CD4-positive, alpha-beta T cell treated with Interleukin-10 for 1 hour (primary cell): ENCODE measurements at regions not wholly inside any gene's neighbourhood (a gene's known extent, or its start where the extent isn't known, plus 50 kb on each side); places are given as distances from the start of the nearest gene placed in this dataset.

ENCODE experiments used
- DNase-seq: peaks from one replicate; pipeline ENCODE4 v3.0.0-alpha.2; 2020

DNA sequence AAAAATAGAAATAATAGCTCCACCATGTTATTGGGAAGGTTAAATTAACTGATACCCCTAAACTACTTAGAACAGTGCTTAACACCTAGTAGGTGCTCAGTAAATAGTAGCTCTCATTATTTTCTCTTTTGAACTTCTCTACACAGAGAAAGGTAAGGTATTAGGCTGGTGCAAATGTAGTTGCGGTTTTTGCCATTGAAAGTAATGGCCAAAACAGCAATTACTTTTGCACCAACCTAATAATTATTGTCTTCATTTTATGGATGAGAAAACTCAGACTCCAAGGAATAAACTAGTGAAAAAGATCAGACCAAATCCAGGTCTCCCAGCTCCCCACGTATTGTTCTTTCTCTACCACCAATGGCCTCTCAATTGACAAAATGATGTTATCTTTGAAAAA is 157.2 kb upstream of the TMPO start:
- no peak for DNase-seq

DNA sequence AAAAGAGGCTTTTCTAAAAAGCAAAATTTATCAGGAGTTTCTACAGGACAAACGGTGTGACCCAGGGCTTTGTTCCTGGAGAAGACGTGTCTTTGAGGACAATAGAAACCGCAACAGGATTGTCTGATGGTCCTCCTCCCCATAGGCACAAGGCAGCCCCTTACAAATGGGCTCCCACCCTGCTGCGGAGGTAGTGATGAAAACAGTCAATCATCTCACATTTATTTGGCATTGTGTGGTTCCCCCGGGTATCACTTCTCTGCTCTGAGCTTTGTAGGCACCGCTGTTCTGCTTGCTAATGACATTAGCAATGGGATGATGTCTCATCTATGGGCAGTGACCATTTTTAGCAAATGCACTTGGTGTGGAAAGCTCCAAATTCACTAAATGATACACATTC is 155.5 kb upstream of the TMPO start:
- DNase-seq = no peak

DNA sequence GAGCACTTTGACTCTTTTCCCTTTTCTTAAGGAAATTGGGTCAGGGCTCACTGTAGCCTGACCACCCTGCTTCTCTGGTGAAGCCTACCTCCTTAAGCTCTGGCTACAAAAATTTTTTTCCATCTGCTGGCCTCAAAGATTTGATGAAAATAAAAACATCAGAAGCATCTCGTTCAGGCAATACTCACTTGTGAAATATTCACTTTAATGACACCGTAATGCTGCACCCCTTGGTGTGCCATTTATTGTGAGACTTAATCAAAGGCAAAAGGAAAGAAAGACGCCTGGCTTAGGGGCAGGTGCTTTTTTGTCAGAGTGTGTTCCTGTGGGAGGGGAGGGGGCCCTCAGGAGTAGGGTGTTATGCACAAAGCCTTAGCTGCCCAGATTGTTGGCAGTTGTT is 155.0 kb upstream of the TMPO start:
- DNase-seq = no peak

DNA sequence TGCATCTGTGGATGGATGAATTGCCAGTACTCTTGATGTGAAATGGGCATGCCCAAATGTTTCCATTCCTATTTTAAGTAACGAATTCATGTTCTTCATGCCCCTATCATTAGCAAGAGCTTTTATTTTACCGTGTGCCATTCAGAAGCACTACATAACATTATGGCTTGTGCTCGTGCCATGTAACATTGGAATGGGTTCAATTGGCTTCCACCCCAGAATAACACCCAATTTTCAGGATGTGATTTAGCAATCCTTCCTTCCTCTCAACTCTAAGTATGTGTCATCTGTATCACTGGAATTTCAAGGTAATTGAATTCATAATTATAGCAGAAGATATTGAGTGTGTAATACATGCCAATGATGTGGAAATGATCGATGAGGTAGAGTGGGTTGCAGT is 145.8 kb upstream of the TMPO start:
- DNase-seq = no peak

- DNase-seq = no peak
Observed at GRCh38 chr12:98370976-98371375, 144.4 kb upstream of the TMPO start.

GRCh38 chr12:98371419-98371818 is 144.0 kb upstream of the TMPO start:
- DNase-seq = no peak

DNA sequence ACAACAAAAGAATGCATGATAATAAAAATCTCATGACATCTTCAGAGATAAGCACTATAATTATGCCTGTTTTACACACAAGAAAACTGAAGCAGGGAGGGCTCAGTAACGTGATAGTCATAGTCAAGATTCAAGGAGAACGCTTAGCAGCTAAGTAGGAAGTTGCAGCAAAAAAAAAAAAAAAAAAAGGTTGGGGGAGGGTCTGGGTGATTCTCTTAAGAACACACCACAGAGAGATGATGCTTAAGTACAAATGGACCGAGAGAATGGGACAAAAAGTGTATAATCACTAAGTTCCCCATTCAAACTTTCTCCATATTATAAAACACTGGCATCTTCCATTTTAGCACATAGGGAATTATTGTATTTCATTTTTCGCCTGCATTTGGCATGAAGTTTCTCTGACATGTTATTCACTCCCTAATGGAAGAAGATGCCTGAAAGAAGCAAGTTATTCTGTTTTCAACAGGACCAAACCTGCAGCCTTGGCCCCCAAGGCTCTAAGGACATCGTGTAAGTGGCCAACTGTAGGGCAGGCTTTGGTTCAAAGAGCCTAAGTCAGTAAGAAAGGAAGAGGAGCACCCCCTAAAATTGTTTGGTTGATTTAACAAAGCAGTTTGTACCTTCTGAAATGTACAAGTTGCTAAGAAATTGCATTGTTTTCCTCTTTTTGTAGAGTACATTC is 142.9 kb upstream of the TMPO start:
- DNase-seq = no peak

DNA sequence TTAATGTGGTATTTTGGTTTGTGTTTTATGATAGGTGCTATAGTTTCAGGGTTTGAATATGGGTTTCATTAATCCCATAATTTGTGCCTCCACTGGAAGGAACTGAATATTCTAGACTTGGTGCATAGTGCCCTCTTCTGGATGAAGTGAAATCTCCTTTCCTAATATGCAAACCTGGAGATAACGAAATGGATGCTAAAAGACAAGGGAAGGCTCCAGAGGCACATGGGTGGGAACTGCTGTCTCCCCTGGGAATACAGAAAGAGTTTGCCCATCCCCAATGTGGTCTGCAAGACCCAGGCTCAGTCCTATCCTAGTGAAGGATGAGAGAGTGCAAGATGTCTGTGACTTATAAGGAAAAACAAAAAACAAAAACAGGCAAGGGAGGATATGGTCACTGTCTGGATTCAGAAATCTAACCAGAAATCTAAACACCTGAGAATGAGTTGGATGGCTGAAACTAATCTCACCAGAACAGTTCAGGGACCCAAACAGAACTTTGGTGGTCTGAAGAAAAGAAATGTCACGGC is 142.3 kb upstream of the TMPO start:
- peak; percentile 10 for DNase-seq

- DNase-seq = no peak
Observed at GRCh38 chr12:98374007-98374406, 141.4 kb upstream of the TMPO start.

GRCh38 chr12:98379106-98379505 is 136.3 kb upstream of the TMPO start:
- no peak for DNase-seq

DNA sequence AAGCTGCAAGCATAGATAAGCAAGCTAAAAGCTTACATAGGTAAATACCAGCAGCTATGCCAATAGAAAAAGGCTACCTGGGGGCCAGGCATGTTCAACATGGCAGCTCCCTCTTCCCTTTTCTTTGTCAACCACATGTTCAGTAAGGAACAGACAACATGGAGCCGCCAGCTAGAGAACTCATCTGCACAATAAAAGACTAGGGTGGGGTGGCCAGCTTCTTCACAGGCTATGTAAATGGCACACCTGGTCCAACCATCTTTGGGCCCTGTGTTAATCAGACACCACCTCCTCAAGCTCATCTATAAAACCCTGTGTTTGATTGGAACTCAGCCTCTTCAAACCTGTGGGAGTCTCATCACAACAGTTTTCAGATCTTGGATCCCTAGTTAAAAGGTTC is 129.7 kb upstream of the TMPO start:
- no peak for DNase-seq

- no peak for DNase-seq
Observed at GRCh38 chr12:98387444-98387843, 127.9 kb upstream of the TMPO start.

- no peak for DNase-seq
Observed at GRCh38 chr12:98388126-98388525, 127.3 kb upstream of the TMPO start.

DNA sequence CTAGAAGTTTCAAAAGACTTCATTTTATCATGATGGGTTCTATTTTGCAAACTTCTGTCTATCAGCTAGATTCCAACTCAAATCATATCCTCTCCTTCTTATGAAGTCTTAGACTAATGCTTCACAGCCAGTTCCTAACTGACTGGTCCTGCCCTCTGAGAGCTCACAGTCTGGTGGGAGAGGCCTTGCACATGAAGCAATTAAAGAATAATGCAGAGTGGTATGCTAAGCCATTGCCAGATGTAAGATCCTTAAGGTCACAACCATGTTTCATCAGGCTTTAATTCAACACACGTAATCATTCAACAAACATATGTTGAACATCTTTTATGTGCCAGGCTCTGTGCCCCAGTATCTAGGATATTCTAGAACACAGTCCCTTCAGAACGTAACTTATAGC is 125.8 kb upstream of the TMPO start:
- no peak for DNase-seq

- DNase-seq = peak; percentile 86
Observed at GRCh38 chr12:98397323-98398105, 117.9 kb upstream of the TMPO start.

DNA sequence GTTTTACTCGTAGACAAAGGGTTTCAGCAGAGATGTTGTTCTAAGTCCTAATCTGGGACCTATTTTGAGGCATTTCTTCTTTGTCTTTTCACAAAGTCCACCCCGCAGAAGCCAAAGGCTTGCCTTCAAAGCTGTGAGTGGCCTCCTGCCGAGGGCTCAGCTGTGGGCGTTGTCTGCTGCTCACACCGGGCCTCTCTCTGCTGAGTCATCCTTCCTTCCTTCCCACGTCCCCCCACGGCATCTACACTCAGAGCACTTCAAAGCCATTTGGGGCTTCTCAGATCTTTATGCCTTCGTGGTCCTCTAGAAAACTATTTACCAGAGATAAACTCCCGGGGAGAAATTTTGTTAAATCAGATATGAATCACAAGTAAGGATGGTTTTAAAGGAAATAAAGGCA is 115.9 kb upstream of the TMPO start:
- peak; percentile 48 for DNase-seq

DNA sequence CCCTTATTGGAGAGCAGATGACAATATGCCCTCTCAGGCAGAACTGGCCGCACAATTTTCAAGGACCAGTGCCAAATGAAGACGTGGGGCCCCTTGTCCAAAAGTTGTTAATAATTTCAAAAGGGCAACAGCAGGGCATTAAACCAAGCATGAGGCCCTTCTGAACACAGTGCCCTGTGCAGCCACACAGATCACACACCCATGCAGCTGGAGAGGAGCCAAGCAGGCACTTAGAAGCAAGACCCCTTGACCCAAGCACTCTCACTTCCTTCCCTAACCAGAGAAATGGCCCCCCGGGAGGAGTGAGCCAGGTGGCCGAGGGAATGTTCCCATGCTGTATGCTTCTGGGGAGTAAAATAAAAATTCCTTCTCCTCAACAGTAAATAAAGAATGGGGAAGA is 114.0 kb upstream of the TMPO start:
- no peak for DNase-seq

DNA sequence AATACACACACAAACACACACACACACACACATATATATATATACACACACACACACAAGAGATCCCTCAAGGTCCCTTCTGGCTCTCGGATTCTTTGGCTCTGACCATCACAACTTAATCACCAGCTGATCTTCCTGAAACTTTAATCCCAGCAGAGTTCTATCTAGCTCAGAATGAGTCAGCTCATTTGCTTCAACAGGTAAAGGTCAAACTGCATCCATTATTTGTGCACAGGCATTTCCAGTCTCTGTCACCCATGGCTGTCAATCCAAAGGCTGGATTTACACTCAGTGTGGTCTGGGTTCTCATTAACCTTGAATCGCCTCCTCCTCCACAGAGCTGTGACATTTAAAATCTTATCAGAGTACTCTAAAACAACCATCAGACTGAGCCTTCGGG is 113.3 kb upstream of the TMPO start:
- no peak for DNase-seq

GRCh38 chr12:98402671-98403070 is 112.7 kb upstream of the TMPO start:
- no peak for DNase-seq

GRCh38 chr12:98403385-98403784 is 112.0 kb upstream of the TMPO start:
- no peak for DNase-seq

- no peak for DNase-seq
Observed at GRCh38 chr12:98403936-98404335, 111.5 kb upstream of the TMPO start.

- no peak for DNase-seq
Observed at GRCh38 chr12:98405805-98406366, 109.5 kb upstream of the TMPO start.

GRCh38 chr12:98406378-98406777 is 109.0 kb upstream of the TMPO start:
- DNase-seq = no peak

GRCh38 chr12:98408681-98409080 is 106.7 kb upstream of the TMPO start:
- no peak for DNase-seq
